GM18907 (cell line): ENCODE measurements at regions not wholly inside any gene's neighbourhood (a gene's known extent, or its start where the extent isn't known, plus 50 kb on each side); places are given as distances from the start of the nearest gene placed in this dataset.
"Not testable (repeated sequence)": the region's sequence is repeated elsewhere in the genome, so short reads cannot be mapped to it uniquely, and the experiment has no call there.

Source experiments
- ATAC-seq: cut with Tn5 transposase; IDR thresholded peaks from one replicate; pipeline ENCODE4 v1.9.1; 2021; ENCODE audit warnings: mild to moderate bottlenecking, moderate library complexity; ENCODE audit not compliant: unreplicated experiment

GRCh38 chr12:27133022-27133590 is 50.7 kb upstream of the C12orf71 start:
- peak; percentile 80 for ATAC-seq

GRCh38 chr12:27140478-27140969 is 58.1 kb upstream of the C12orf71 start:
- ATAC-seq, result no peak

GRCh38 chr12:27142101-27142721 is 59.8 kb upstream of the C12orf71 start:
- ATAC-seq, result peak; percentile 48

- ATAC-seq, result no peak
Measured at GRCh38 chr12:27143256-27144069, 61.1 kb upstream of the C12orf71 start.

- ATAC-seq, result peak; percentile 64
Measured at GRCh38 chr12:27145725-27146124, 63.3 kb upstream of the C12orf71 start.

GRCh38 chr12:27148373-27148772 is 66.0 kb upstream of the C12orf71 start:
- ATAC-seq, result no peak

- no peak for ATAC-seq
Measured at GRCh38 chr12:27148791-27149190, 66.4 kb upstream of the C12orf71 start.

GRCh38 chr12:27151479-27151878 is 69.1 kb upstream of the C12orf71 start:
- no peak for ATAC-seq

GRCh38 chr12:27158297-27158696 is 75.9 kb upstream of the C12orf71 start:
- ATAC-seq, result no peak

GRCh38 chr12:27161458-27162228 is 79.3 kb upstream of the C12orf71 start:
- ATAC-seq, result no peak

GRCh38 chr12:27162229-27162537 is 79.8 kb upstream of the C12orf71 start:
- ATAC-seq, result no peak

GRCh38 chr12:27163048-27163715 is 80.8 kb upstream of the C12orf71 start:
- no peak for ATAC-seq

- no peak for ATAC-seq
Measured at GRCh38 chr12:27163894-27164293, 80.2 kb upstream of the STK38L start.

GRCh38 chr12:27164330-27165040 is 79.6 kb upstream of the STK38L start:
- no peak for ATAC-seq

GRCh38 chr12:27165958-27166357 is 78.1 kb upstream of the STK38L start:
- not testable (repeated sequence) for ATAC-seq

GRCh38 chr12:27171494-27171893 is 72.6 kb upstream of the STK38L start:
- not testable (repeated sequence) for ATAC-seq

GRCh38 chr12:27176765-27177164 is 67.3 kb upstream of the STK38L start:
- no peak for ATAC-seq

GRCh38 chr12:27177706-27178105 is 66.4 kb upstream of the STK38L start:
- ATAC-seq, result no peak

- ATAC-seq, result no peak
Measured at GRCh38 chr12:27178255-27178654, 65.8 kb upstream of the STK38L start.

GRCh38 chr12:27178723-27179399 is 65.2 kb upstream of the STK38L start:
- no peak for ATAC-seq
